RPMI7951 (cell line): ENCODE measurements at regions not wholly inside any gene's neighbourhood (a gene's known extent, or its start where the extent isn't known, plus 50 kb on each side); places are given as distances from the start of the nearest gene placed in this dataset.
"Not testable (repeated sequence)": the region's sequence is repeated elsewhere in the genome, so short reads cannot be mapped to it uniquely, and the experiment has no call there.

Source experiments
- DNase-seq: peaks from one replicate; pipeline ENCODE4 v3.0.0-alpha.2; 2012; ENCODE audit warnings: low read depth

DNA sequence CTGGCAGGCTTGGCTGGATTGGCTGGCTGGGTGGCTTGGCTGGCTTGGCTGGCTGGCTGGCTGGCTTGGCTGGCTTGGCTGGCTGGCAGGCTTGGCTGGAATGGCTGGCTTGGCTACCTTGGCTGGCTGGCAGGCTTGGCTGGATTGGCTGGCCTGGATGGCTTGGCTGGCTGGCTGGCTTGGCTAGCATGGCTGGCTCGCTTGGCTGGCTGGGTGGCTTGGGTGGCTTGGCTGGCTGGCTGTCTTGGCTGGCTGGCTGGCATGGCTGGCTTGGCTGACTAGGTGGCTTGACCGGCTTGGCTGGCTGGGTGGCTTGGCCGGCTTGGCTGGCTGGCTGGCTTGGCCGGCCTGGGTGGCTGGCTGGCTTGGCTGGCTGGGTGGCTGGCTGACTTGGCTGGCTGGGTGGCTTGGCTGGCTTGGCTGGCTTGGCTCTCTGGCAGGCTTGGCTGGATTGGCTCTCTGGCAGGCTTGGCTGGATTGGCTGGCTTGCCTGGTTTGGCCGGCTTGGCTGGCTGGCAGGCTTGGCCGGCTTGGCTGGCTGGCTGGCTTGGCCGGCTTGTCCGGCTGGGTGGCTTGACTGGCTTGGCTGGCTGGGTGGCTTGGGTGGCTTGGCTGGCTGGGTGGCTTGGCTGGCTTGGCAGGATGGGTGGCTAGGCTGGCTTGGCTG lies 440.9 kb downstream of the GOLGA6L6 start:
- DNase-seq = not testable (repeated sequence)

DNA sequence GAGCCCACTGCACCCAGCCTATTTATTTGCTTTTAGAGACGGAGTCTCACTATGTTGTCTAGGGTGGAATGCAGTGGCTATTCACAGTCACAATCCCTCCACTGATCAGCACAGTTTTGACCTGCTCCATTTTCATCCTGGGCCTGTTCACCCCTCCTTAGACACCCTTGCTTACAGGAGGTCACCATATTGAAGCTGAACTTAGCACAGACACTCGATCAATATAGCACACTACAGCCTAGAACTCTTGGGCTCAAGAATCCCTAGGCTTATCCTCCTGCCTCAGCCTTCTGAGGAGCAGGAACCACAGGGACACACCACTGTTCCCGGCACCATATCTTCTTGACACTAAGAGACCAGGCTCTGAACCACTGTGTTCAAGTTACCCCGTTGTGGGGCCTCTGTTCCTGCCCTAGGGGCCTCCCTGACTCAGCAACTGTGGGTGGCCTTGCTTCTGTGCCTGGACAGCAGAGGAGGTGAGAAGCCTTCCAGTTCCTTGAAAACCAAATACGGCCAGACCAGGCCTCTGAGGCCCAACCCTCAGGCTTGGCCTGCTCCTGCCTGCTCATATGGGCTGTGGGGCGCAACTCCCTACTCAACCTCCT lies 445.8 kb downstream of the GOLGA6L6 start:
- not testable (repeated sequence) for DNase-seq

DNA sequence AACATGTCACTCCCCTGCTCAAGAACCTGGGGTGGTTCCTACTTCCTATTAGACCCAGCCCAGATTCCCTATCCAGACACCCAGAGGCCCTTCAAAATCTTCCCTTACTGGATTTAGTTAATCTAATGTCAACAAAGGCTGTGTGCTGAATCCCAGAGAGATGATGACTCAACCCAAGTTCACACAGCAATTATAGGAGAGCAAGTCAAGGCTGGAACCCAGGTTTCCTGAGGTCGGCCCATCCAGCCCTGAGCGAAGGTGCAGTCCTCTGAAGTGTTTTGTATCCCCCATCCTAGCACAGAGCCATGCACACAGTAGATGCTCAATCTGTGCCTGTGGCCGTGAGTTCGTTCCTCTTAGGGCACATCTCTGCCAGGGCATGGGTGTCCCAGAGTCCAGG lies 452.1 kb downstream of the GOLGA6L6 start:
- DNase-seq = not testable (repeated sequence)

DNA sequence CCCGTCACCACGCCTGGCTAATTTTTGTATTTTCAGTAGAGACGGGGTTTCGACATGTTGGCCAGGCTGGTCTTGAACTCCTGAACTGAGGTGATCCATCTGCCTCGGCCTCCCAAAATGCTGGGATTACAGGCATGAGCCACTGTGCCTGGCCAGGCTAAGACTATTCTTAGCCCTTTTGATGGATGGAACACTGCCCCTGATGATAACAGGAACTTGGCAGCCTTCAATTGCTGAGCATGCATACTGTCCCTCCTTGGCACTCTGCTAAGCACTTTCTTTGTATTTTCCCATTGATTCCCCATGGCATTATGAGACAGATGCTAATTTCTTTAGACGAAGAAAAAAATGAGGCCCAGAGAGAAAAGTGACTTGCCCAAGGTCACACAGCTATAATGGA lies 457.6 kb downstream of the GOLGA6L6 start:
- DNase-seq = not testable (repeated sequence)

DNA sequence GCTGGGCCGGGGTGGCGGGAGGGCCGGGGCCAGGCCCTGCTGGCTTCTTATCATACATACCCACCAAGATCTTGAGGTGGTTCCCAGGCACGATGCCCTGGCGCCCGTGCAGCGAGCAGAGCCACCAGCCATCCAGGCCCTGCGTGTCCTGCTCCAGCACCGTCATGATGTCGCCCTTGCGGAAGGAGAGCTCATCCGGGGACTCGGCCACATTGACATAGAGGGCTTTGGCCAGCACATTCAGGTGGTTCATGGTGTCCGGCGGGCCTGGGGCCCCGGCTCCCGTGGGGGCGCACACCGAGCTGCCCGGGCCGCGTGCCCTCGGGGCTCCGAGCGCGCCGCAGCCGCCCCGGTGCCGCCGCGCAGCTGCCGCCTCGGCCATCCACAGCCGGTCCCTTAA lies 467.5 kb downstream of the GOLGA6L6 start:
- not testable (repeated sequence) for DNase-seq

DNA sequence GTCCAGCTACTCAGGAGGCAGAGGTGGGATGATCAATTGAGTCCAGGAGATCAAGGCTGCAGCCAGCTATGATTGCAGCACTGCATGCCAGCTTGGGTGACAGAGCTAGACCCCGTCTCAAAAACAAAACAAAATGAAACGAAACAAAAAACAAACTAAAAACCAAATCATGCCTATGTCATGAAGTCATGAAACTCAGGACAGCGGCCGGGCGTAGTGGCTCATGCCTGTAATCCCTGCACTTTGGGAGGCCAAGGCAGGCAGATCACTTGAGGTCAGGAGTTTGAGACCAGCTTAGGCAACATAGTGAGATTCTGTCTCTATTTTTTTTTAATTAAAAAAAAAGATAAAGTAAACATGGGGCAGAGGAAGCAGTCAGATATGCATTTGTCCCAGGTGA lies 472.6 kb downstream of the GOLGA6L6 start:
- not testable (repeated sequence) for DNase-seq

DNA sequence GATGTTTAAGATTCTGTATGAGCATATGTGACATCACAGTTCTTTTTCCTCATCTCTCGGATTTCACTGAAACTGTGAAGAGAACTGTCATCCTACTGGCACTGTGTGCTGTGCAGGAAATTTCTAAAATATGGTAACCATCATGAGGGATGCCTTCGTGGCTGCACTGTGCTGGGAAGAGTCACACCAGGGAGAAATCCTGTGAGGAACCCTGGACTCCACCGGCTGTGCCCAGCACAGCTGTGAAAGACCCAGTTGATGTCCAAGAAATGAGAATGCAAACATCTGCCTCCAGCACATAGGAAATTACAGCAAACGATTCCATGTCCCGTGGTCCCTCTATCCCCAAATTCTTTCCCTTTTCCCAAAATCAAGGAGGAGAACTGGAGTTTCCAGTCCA lies 475.4 kb downstream of the GOLGA6L6 start:
- not testable (repeated sequence) for DNase-seq

DNA sequence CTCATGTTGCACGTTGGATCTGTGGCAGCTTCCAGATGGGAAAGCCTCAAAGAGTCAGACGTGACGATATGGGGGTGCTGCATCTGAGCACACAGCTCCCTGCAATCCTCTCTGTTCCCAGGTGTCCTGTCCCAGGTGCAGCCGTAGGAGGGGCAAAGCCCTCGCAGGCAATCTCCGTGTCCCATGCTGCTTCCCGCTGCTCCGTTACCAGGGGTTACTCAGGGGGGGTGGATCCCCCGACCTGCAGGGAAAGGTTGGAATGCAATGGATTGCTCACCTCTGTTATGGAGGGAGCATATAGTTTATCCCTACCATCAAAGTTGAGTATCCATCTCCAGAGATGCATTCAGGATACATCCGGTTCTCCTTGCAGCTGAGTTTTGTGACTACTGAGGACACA lies 476.1 kb downstream of the GOLGA6L6 start:
- DNase-seq = not testable (repeated sequence)

DNA sequence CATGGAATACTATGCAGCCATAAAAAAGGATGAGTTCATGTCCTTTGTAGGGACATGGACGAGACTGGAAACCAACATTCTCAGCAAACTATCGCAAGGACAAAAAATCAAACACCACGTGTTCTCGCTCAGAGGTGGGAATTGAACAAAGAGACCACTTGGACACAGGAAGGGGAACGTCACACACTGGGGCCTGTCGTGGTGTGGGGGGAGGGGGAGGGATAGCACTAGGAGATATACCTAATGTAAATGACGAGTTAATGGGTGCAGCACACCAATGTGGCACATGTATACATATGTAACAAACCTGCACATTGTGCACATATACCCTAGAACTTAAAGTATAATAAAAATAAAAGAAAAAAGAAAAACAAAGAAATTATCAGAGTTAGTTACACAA lies 478.4 kb downstream of the GOLGA6L6 start:
- DNase-seq = not testable (repeated sequence)

DNA sequence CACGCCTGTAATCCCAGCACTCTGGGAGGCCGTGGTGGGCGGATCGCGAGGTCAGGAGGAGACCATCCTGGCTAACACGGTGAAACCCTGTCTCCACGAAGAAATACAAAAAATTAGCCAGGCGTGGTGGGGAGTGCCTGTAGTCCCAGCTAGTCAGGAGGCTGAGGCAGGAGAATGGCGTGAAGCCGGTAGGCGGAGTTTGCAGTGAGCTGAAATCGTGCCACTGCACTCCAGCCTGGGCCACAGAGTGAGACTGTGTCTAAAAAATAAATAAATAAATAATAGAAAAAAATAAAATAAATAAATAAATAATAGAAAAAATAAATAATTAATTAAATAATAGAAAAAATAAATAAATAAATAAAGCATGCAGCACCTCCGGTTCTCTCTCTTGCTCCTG lies 480.8 kb downstream of the GOLGA6L6 start:
- DNase-seq = not testable (repeated sequence)

DNA sequence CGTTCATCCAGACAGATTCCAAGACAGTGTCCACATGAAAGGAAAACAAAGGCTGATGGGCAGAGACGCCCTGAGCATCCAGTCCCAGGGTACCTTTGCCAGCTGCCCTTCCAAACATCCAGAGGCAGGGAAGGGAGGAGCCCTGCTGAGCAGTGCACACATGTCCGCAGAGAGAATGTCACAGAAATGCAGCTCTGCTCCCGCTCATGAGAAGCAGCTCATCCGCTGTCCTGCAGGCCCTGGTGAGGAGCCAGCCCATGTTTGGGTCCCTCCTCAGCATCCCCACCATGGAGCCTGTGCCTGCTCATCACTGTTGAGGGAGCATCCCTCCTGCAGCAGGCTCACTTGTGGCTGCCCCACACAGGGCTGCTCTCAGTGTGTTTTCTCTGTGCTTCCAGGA lies 484.7 kb downstream of the GOLGA6L6 start:
- DNase-seq = not testable (repeated sequence)

DNA sequence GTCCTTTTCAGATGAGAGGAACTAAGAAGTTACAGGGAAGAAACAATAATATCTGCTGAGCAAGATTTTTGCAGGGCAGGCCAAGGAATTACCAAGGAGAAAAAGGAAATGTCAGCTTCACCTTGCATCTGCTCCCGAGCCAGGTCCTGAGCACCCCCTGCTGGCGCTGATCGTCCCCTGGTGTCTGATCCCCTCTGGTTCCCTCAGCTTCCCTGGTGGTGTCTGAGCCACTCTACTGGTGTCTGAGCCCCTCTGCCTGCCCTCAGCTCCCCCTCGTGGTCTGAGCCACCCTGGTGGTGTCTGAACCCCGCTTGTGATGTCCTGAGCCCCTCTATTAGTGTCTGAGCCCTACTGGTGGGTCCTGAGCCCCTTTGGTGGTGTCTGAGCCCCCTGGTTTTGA lies 485.7 kb downstream of the GOLGA6L6 start:
- not testable (repeated sequence) for DNase-seq

DNA sequence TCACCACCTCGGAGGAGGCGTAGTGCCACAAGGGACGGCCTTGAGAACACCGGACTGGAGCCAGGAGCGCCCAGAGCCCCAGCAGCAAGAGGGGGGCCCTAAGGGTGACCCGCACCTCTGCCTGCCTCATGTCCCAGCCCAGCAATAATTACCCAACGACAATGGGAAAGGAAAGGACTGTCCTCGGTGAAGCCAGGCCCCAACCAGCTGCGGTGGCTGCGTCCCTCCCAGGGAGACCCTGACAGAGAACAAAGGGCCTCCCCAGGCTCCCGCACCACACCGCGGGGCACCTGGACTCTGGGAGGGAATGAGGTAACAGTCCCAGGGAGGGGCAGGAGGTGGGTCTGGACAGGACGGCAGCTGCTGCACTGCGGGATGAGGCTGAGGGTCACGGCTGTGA lies 493.4 kb downstream of the GOLGA6L6 start:
- DNase-seq = not testable (repeated sequence)

DNA sequence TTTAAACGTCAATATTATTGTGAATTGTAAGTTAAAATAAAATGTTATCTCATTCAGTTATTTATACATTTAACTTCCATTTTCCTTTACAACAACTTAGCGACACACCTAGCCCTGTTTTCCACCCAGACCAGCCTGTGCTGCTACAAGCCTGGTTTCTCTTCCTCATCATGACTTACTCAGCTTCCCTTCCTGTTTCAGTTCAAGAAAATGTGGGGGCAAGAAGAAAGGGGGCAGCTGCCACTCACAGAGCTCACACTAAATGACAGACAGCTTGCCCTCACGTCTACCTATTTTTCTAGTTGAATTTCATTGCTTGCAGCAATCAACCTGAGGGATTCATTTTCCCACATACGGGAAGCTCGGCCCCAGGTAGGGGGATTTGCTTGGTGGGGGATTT lies 496.4 kb downstream of the GOLGA6L6 start:
- not testable (repeated sequence) for DNase-seq

DNA sequence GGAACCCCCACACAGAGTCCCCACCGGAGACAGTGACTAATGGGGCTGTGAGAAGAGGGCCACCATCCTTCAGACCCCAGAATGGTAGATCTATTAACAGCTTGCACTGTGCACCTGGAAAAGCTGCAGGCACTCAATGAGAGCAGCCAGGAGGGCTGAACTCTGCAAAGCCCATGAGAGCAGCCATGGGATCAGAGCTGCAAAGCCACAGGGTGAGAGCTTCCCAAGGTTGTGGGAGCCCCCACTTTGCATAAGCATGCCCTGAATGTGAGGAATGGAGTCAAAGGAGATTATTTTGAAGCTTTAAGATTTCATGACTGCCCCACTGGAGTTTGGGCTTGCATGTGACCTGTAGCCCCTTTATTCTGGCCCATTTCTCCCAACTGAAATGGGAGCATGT lies 500.9 kb downstream of the GOLGA6L6 start:
- DNase-seq = not testable (repeated sequence)

DNA sequence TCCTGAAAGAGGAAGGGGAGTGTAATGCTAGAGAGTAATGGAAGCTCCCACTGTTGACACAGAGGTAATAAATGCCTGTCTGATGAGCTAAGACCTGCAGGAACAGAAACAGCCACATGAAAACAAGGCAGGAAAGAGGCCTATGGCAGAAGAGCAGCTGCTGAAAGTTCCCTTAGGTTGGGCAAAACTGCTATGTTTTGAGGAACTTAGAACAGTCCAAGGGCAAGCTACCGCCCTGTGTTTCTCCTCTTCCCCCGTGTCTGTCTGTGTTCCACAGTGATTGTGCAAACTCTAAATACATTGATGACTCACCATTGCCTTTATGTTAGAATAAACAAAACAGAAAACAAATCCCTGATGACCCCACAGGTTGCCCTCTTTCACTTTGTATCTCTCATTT lies 516.6 kb downstream of the GOLGA6L6 start:
- not testable (repeated sequence) for DNase-seq

DNA sequence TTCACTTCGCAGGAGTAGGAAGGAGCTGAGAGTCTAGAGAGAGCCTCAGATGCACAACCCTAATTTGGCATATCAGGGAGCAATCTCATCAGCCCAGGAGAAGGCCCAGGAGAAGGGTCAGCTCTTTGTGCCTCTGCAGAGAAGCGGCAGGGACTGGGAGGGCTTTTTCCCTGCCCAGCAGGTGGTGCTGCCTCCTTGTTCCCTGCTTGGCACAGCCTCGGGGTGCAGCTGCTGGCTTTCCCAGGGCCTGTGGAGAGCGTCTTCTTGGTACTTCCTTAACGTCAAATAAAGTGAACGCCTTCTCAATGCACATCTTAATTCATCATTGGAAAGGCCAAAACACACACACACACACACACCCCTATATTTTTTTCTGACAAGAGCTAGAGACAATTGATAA lies 519.3 kb downstream of the GOLGA6L6 start:
- DNase-seq = not testable (repeated sequence)

DNA sequence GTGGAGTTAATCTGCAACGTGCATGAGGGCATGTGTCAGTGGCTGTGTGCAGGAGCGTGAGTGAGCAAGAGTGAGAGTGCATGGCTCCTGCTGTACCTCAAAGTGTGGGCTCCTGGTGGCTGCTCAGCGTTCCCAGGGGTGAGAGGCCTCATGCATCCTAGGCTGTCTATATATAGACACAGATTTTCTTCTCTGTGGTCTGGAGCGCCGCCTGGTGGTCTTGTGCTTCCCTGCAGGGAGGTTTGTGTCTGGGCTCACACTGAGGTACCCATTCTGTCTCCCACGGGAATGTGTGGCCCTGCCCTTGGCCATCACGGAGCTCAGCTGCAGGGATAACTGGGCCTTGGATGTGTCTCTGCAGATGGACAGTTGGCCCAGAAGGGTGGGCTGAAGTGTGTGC lies 520.2 kb downstream of the GOLGA6L6 start:
- not testable (repeated sequence) for DNase-seq

DNA sequence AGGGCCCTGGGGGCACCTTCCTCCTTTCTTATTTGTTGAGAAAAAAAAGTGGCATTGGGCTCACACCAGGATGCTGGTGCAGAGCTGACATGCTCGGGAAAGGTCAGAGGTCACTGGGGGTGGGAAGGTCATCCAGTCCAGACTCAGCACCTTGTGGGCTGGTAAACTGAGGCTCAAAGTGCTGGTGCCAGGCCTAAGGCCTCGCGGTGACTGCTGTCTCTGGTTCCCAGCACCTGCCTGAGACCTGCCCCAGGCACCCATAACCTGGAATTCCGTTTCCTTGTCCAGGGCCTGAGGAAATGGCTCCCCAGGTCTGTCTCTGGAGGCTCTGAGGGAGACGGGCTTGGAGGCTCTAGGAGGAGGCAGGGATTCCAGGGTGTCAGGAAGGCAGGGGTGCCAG lies 521.0 kb downstream of the GOLGA6L6 start:
- DNase-seq = not testable (repeated sequence)

DNA sequence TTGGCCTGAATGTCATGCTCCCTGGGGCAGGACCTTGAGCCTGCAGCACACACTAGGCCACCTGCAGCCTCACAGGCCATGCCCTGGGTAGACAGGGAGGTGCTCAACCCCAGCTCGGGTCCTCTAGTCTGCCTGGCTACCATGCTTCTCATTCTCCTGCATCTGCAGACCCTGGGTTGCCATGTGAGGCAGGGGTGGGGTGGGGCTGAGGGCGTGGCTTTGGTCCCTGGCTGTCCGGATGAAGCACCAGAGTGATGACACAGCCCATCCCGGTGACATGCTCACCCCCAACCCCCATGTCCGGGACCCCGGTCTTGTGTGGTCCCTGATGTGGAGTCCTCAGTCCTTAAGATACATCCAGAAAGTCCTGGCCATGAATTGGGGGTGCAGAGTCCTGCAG lies 521.8 kb downstream of the GOLGA6L6 start:
- not testable (repeated sequence) for DNase-seq

DNA sequence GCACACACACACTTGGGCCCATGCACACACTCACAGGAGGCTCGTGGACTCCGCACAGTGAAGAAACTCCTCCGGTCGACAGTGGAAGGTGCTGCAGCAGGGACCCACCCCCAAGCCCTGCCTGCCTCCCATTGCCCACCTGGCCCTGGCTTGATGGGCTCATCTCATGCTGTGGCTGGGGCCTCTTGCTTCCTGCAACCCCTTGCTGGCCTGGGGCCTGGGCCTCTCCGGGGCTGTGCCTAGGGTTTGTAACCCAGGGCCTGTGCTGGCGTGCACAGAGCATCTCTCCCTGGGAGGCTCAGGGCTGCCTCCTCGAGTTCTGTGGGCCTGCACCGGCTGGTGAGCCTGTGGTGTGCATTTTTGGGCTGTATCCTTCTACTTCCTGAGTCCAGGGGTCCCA lies 524.0 kb downstream of the GOLGA6L6 start:
- not testable (repeated sequence) for DNase-seq

DNA sequence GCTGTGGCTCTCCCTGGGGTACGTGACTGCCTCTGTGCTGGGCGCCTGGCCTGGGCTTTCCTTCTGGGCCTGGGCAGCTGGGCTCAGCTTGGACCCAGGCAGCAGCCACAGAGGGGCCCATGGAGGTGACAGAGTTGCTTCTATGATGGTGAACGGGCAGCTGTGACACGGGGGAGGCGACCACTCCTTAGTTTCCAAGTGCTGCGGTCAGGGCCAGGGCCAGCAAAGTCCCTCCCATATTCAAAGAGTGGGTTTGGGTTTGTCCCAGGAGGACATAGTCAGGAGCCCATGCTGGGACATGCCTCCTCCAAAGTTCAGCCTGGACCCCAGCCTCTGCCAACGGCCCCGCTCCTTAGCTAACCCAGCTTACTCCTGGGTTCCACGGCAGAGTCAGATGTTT lies 524.7 kb downstream of the GOLGA6L6 start:
- not testable (repeated sequence) for DNase-seq

DNA sequence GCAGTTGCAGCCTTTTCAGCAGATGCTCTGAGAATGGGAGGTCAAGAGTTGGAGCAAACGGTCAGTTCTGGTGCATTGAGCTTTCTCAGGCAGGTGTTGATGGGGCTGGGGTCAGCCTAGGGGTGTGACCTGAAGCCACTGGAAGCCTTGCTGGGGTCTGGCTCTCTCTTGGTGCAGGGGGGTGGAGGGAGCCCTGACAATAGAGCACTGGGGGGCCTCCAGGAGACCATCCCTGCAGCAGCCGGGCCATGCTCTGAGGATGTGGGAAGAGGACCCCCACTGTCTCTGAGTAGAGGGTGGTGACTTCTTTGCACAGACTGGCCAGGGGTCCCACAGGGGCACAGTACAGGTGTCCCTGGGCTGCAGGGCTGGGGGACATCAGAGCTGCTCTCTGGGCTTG lies 528.8 kb downstream of the GOLGA6L6 start:
- DNase-seq = not testable (repeated sequence)

DNA sequence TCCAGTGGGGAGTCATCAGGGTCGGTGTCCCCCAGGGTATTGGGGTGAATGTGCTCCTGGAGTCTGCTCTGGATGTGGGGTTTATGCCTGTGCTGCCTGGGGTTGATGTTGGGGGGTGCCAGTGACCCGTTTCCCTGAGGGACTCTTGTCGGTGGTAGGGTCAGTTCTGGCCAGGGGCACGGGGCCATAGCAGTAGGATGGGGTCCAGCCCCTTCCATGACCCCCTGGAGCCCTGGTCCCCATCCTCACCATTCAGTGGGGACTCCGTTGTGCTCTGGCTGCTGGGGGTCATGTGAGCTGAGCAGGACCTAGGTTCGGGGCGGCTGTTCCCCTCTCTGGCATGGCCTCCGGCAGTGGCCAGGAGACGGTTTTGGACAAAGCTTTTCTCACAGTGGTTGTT lies 530.8 kb downstream of the GOLGA6L6 start:
- DNase-seq = not testable (repeated sequence)
